ENCODE measurements at regions not wholly inside any gene's neighbourhood (a gene's known extent, or its start where the extent isn't known, plus 50 kb on each side); places are given as distances from the start of the nearest gene placed in this dataset.

- DNase-seq: no peak
These were observed 147.2 kb upstream of the KLF14 start for GRCh38 chr7:130881091-130881798.

GRCh38 chr7:130881799-130882141, 147.8 kb upstream of the KLF14 start:
- DNase-seq: no peak

- no peak for DNase-seq
These were observed 148.4 kb upstream of the KLF14 start for GRCh38 chr7:130882396-130882795.

- no peak for DNase-seq
These were observed 149.9 kb upstream of the KLF14 start for GRCh38 chr7:130883928-130884327.

GRCh38 chr7:130884437-130885417, 150.7 kb upstream of the KLF14 start:
- no peak for DNase-seq

- DNase-seq: no peak
These were observed 152.6 kb upstream of the KLF14 start for GRCh38 chr7:130886438-130887135.

- DNase-seq: no peak
These were observed 153.4 kb upstream of the KLF14 start for GRCh38 chr7:130887182-130887956.

- no peak for DNase-seq
These were observed 154.0 kb upstream of the KLF14 start for GRCh38 chr7:130887957-130888371.

GRCh38 chr7:130888468-130888867, 154.5 kb upstream of the KLF14 start:
- no peak for DNase-seq

GRCh38 chr7:130890176-130891020, 156.4 kb upstream of the KLF14 start:
- DNase-seq: no peak

- DNase-seq: no peak
These were observed 157.5 kb upstream of the KLF14 start for GRCh38 chr7:130891254-130892094.

- no peak for DNase-seq
These were observed 159.5 kb upstream of the KLF14 start for GRCh38 chr7:130893441-130893894.

GRCh38 chr7:130894146-130894908, 160.3 kb upstream of the KLF14 start:
- peak; percentile 76 to 85 for DNase-seq

- DNase-seq: no peak
These were observed 161.1 kb upstream of the KLF14 start for GRCh38 chr7:130894909-130895750.

- no peak for DNase-seq
These were observed 162.3 kb upstream of the KLF14 start for GRCh38 chr7:130896051-130896881.

GRCh38 chr7:130896898-130897514, 163.0 kb upstream of the KLF14 start:
- peak; percentile 47 to 59 for DNase-seq

All from SHP77 (cell line).